ENCODE measurements at regions not wholly inside any gene's neighbourhood (a gene's known extent, or its start where the extent isn't known, plus 50 kb on each side); places are given as distances from the start of the nearest gene placed in this dataset.

- Mint-ChIP-seq H3K27ac (no peak overlapping the region), H3K9me3 (peaks cover 13% of the 10 kb centered on the region), H3K4me3 (no peak overlapping the region), H3K27me3 (ENCODE audit: low read depth) (no peaks in the 10 kb centered on the region; the same call in 1 of the 2 replicates), H3K36me3 (0 out of 2 replicates have a peak, but pooled peaks cover 3% of the 10 kb centered on the region), H3K4me1 (peaks cover 13% of the 10 kb centered on the region)
- ATAC-seq (no peak), DNase-seq (ENCODE audit: low spot score) (no peak)
- ChIA-PET POLR2A (no interaction called here), CTCF (interaction anchor here (0.6 kb wide), 1 partner anchor 142 kb away, joined by 4 read pairs; no protein-coding TSS in a partner anchor)
- TF ChIP-seq NR1H2 (CRISPR knock-in tag; IDR thresholded peaks at IDR 0.05) (no peak), NR3C1 (CRISPR knock-in tag; conservative IDR thresholded peaks at IDR 0.05; ENCODE audit: low read depth) (no peak), ZNF671 (CRISPR knock-in tag; IDR thresholded peaks at IDR 0.05) (no peak), ATF2 (CRISPR knock-in tag; IDR thresholded peaks at IDR 0.05; ENCODE audit: borderline replicate concordance, low read depth) (no peak), GTF2I (CRISPR knock-in tag; conservative IDR thresholded peaks at IDR 0.05) (no peak), CREM (CRISPR knock-in tag; IDR thresholded peaks at IDR 0.05) (no peak), ZNF219 (CRISPR knock-in tag; IDR thresholded peaks at IDR 0.05; ENCODE audit: borderline replicate concordance) (no peak), USF1 (CRISPR knock-in tag; IDR thresholded peaks at IDR 0.05) (no peak), KAT7 (CRISPR knock-in tag; IDR thresholded peaks at IDR 0.05; ENCODE audit: borderline replicate concordance) (no peak), ZNF263 (CRISPR knock-in tag; IDR thresholded peaks at IDR 0.05; ENCODE audit: low read depth) (no peak), TCF7 (CRISPR knock-in tag; IDR thresholded peaks at IDR 0.05; ENCODE audit: low read depth) (no peak), JUN (CRISPR knock-in tag; IDR thresholded peaks at IDR 0.05) (no peak), ZNF281 (CRISPR knock-in tag; IDR thresholded peaks at IDR 0.05) (no peak), IRF1 (CRISPR knock-in tag; IDR thresholded peaks at IDR 0.05) (no peak), AR (CRISPR knock-in tag; IDR thresholded peaks at IDR 0.05) (no peak), TEAD4 (CRISPR knock-in tag; IDR thresholded peaks at IDR 0.05) (no peak), FOXP4 (CRISPR knock-in tag; IDR thresholded peaks at IDR 0.05) (no peak), E2F4 (CRISPR knock-in tag; IDR thresholded peaks at IDR 0.05; ENCODE audit: borderline replicate concordance, low read depth) (no peak)
Observed at GRCh38 chr13:78881751-78882150, 222.8 kb upstream of the OBI1 start.
